ENCODE measurements at regions not wholly inside any gene's neighbourhood (a gene's known extent, or its start where the extent isn't known, plus 50 kb on each side); places are given as distances from the start of the nearest gene placed in this dataset.

DNA sequence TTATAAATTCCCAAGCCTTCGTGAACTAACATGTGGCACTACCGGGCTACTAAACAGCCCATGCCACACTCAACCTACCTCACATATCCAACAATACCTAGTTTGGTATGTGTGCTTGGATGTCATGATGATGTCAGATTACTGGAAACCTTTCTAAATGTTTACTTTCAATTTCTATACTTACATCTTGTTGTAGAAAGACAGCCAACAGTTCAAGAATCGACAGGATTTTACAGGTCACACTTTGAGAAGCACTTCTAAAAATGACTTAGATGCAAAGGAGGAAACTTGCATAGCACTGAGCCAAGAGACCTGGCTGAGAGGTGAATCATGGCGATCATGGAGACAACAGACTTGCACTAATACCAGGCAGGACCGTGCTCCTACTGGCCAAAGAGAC lies 209.9 kb downstream of the COL4A1 start:
- TF ChIP-seq, protein P1, sequence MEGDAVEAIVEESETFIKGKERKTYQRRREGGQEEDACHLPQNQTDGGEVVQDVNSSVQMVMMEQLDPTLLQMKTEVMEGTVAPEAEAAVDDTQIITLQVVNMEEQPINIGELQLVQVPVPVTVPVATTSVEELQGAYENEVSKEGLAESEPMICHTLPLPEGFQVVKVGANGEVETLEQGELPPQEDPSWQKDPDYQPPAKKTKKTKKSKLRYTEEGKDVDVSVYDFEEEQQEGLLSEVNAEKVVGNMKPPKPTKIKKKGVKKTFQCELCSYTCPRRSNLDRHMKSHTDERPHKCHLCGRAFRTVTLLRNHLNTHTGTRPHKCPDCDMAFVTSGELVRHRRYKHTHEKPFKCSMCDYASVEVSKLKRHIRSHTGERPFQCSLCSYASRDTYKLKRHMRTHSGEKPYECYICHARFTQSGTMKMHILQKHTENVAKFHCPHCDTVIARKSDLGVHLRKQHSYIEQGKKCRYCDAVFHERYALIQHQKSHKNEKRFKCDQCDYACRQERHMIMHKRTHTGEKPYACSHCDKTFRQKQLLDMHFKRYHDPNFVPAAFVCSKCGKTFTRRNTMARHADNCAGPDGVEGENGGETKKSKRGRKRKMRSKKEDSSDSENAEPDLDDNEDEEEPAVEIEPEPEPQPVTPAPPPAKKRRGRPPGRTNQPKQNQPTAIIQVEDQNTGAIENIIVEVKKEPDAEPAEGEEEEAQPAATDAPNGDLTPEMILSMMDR (IDR thresholded peaks at IDR 0.05; ENCODE audit: poor library complexity, severe bottlenecking): no peak

DNA sequence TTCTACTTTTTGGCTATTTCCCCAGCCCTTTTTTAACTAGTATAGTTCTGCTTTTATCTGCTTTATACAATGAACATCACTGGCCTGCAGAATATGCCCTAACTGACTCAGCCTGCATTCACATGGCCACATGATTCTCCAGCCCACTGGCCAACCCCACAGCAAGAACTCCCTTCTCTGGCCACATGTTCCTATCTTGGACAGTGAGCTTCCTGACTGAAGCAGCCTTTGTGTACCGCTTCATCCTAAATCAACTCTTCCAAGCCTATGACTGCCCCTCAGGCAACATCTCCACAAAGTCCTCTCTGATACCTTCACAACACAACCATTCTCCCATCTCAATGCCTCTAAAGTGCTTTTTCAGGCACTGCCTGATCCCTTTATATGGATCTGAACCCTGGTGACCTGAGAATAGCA lies 214.1 kb downstream of the COL4A1 start:
- no peaks in the 10 kb centered on the region for H3K27me3 ChIP-seq (ENCODE audit: insufficient read depth, poor library complexity, severe bottlenecking)
- no peaks in the 10 kb centered on the region for H3K9me3 ChIP-seq (ENCODE audit: severe bottlenecking)
- H3K36me3 ChIP-seq (ENCODE audit: low read depth): no peaks in the 10 kb centered on the region
- ATAC-seq (ENCODE audit: low read depth) (no peak), DNase-seq (ENCODE audit: low spot score) (no peak)
- H3K4me1 ChIP-seq (ENCODE audit: insufficient read depth, poor library complexity, severe bottlenecking): peaks cover 22% of the 10 kb centered on the region
- no peak overlapping the region for H3K4me3 ChIP-seq (ENCODE audit: severe bottlenecking)
- no peak overlapping the region for H3K27ac ChIP-seq (ENCODE audit: poor library complexity, severe bottlenecking)
- TF ChIP-seq, protein P1 (IDR thresholded peaks at IDR 0.05; ENCODE audit: poor library complexity, severe bottlenecking): no peak

More for the DNA sequence above, 209.9 kb downstream of the COL4A1 start:
- Histone ChIP-seq H3K4me3 (ENCODE audit: severe bottlenecking) (no peak overlapping the region), H3K4me1 (ENCODE audit: insufficient read depth, poor library complexity, severe bottlenecking) (peaks cover 22% of the 10 kb centered on the region), H3K27ac (ENCODE audit: poor library complexity, severe bottlenecking) (peak overlapping the region; percentile 16), H3K36me3 (ENCODE audit: low read depth) (no peaks in the 10 kb centered on the region), H3K9me3 (ENCODE audit: severe bottlenecking) (peaks cover 3% of the 10 kb centered on the region), H3K27me3 (ENCODE audit: insufficient read depth, poor library complexity, severe bottlenecking) (no peaks in the 10 kb centered on the region)
- DNase-seq (ENCODE audit: low spot score): no peak
- ATAC-seq (ENCODE audit: low read depth): no peak

DNA sequence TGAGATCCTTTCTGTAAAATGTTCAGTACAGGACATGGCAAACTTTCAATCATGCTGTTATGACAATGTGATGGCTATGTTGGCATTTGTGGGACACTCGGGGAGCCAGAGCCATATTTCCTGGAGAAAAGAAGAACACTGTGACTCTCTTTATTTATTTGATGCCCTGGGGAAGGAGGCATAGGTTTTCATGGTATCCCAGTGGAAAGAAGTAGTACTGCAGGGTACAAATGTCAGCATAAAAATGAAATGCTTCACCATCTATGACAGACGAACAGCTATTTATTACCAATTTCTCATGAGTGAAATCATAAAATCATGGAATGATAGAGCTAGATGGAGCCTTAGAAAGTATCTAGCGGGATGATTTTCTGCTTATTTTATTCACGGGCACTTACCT lies 217.1 kb downstream of the COL4A1 start:
- ATAC-seq (ENCODE audit: low read depth): no peak
- Histone ChIP-seq H3K9me3 (ENCODE audit: severe bottlenecking) (peaks cover 5% of the 10 kb centered on the region), H3K36me3 (ENCODE audit: low read depth) (no peaks in the 10 kb centered on the region), H3K4me1 (ENCODE audit: insufficient read depth, poor library complexity, severe bottlenecking) (peaks cover 7% of the 10 kb centered on the region), H3K27ac (ENCODE audit: poor library complexity, severe bottlenecking) (no peak overlapping the region), H3K27me3 (ENCODE audit: insufficient read depth, poor library complexity, severe bottlenecking) (no peaks in the 10 kb centered on the region), H3K4me3 (ENCODE audit: severe bottlenecking) (no peak overlapping the region)
- no peak for DNase-seq (ENCODE audit: low spot score)
- TF ChIP-seq, protein P1 (IDR thresholded peaks at IDR 0.05; ENCODE audit: poor library complexity, severe bottlenecking): peak; percentile 22

DNA sequence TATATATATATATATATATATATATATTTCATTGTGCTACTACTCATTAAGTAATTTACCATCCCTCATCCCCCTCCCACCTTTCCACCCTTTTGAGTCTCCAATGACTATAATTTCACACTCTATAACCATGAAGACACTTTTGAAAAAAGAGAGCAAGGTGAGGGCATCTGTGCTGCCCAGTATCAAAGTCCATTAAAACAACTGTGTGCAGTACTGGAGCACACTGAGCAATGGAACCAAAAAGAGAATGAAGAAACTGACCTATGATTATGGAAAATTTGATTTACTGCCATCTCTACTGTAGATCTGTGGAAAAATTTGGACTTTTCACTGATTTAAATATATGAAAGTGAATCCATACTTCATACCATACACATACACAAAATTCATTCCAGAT lies 217.9 kb downstream of the COL4A1 start:
- peaks cover 2% of the 10 kb centered on the region for H3K4me1 ChIP-seq (ENCODE audit: insufficient read depth, poor library complexity, severe bottlenecking)
- no peak for ATAC-seq (ENCODE audit: low read depth)
- TF ChIP-seq, protein P1 (IDR thresholded peaks at IDR 0.05; ENCODE audit: poor library complexity, severe bottlenecking): no peak
- H3K4me3 ChIP-seq (ENCODE audit: severe bottlenecking): no peak overlapping the region
- no peaks in the 10 kb centered on the region for H3K27me3 ChIP-seq (ENCODE audit: insufficient read depth, poor library complexity, severe bottlenecking)
- peaks cover 5% of the 10 kb centered on the region for H3K9me3 ChIP-seq (ENCODE audit: severe bottlenecking)
- DNase-seq (ENCODE audit: low spot score): no peak
- H3K36me3 ChIP-seq (ENCODE audit: low read depth): no peaks in the 10 kb centered on the region
- H3K27ac ChIP-seq (ENCODE audit: poor library complexity, severe bottlenecking): no peak overlapping the region

DNA sequence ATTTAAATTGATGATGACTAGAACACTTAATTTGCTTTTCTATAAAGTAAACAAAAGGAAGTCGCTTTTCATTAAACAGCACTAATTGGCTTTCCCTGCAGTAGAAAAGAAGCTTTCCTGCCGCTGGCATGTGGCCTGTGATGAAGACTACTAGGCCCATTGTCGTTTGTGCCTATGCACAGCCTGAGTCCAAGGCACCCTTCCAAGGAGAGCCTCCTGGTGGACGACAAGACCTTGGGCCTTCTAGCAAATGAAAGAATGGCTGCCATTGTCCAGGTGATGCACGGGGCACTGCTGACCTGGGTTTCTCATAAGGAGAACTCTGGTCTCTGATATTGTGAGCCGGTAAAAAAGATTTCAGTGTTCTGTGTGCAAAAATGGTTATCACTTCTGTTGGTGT lies 233.0 kb downstream of the COL4A1 start:
- Histone ChIP-seq H3K27ac (ENCODE audit: poor library complexity, severe bottlenecking) (no peak overlapping the region), H3K4me1 (ENCODE audit: insufficient read depth, poor library complexity, severe bottlenecking) (peaks cover 20% of the 10 kb centered on the region), H3K9me3 (ENCODE audit: severe bottlenecking) (no peaks in the 10 kb centered on the region), H3K4me3 (ENCODE audit: severe bottlenecking) (no peak overlapping the region), H3K27me3 (ENCODE audit: insufficient read depth, poor library complexity, severe bottlenecking) (no peaks in the 10 kb centered on the region), H3K36me3 (ENCODE audit: low read depth) (no peaks in the 10 kb centered on the region)
- no peak for DNase-seq (ENCODE audit: low spot score)
- no peak for ATAC-seq (ENCODE audit: low read depth)
- TF ChIP-seq, protein P1 (IDR thresholded peaks at IDR 0.05; ENCODE audit: poor library complexity, severe bottlenecking): no peak

All from RWPE2 (cell line).